Astrocyte of the cerebellum (primary cell): ENCODE measurements at regions not wholly inside any gene's neighbourhood (a gene's known extent, or its start where the extent isn't known, plus 50 kb on each side); places are given as distances from the start of the nearest gene placed in this dataset.

Experiments
- DNase-seq: peaks from one replicate; pipeline ENCODE4 v3.0.0-alpha.2; 2011; ENCODE audit warnings: low read depth
- H3K4me3 ChIP-seq: 2 replicates; pipeline ENCODE4 v1.5.1; 2011; ENCODE audit warnings: mild to moderate bottlenecking, low read depth, low read length, moderate library complexity
- CTCF ChIP-seq: IDR thresholded peaks from 2 replicates; pipeline ENCODE4 v1.5.1; 2012; ENCODE audit warnings: low read length, low read depth, moderate library complexity, mild to moderate bottlenecking; ENCODE audit errors: missing control alignments
- in situ Hi-C: cut with HindIII; loops from 2 replicates; pipeline ENCODE4 v1.10.0; 2017; ENCODE audit warnings: low sequenced_read_pairs

- no peak for DNase-seq
- in situ Hi-C loops = no loop called here
- no peak for TF ChIP-seq CTCF
- no peak overlapping the region for H3K4me3 ChIP-seq
Measured at GRCh38 chr6:87794922-87795885, 93.2 kb upstream of the AKIRIN2 start.

- no peak overlapping the region for H3K4me3 ChIP-seq
- TF ChIP-seq CTCF = no peak
- in situ Hi-C loops = no loop called here
- DNase-seq = no peak
Measured at GRCh38 chr6:87793315-87793714, 91.3 kb upstream of the AKIRIN2 start.

- in situ Hi-C loops = no loop called here
- H3K4me3 ChIP-seq = no peak overlapping the region
- DNase-seq = no peak
- TF ChIP-seq CTCF = no peak
Measured at GRCh38 chr6:87791982-87792381, 89.9 kb upstream of the AKIRIN2 start.

GRCh38 chr6:87791485-87791884 is 89.5 kb upstream of the AKIRIN2 start:
- no peak for TF ChIP-seq CTCF
- in situ Hi-C loops = no loop called here

GRCh38 chr6:87791029-87791428 is 89.0 kb upstream of the AKIRIN2 start:
- no peak for TF ChIP-seq CTCF
- no peak for DNase-seq
- no peak overlapping the region for H3K4me3 ChIP-seq
- in situ Hi-C loops = no loop called here

More at GRCh38 chr6:87791485-87791884, 89.5 kb upstream of the AKIRIN2 start:
- no peak overlapping the region for H3K4me3 ChIP-seq
- DNase-seq = no peak

GRCh38 chr6:87789900-87790290 is 87.9 kb upstream of the AKIRIN2 start:
- in situ Hi-C loops = no loop called here
- no peak overlapping the region for H3K4me3 ChIP-seq
- TF ChIP-seq CTCF = no peak
- DNase-seq = no peak
